ENCODE measurements at regions not wholly inside any gene's neighbourhood (a gene's known extent, or its start where the extent isn't known, plus 50 kb on each side); places are given as distances from the start of the nearest gene placed in this dataset.

DNA sequence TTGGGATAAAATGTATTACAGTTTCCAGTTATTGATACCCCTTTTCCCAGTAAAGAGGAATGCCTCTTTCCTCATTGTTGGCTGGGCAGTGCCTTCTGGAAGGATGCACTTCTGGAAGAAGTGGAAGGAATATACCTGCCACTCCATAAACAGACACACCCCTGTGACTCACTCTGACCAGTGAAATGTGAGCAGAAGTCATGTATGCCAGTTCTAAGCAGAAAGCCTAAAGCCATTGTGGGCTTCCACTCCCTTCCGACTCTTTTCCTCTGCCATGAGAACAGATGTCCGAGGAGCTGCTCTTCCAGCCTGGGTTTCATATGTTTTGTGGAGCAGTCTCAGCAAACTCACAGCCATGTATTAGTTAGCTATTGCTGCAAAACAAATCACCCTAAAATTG lies 166.1 kb upstream of the SERP2 start:
- no peak for DNase-seq (ENCODE audit: low read depth in 4 of 4, low spot score in 2 of 4)

GRCh38 chr13:44210525-44210924 lies 163.1 kb upstream of the SERP2 start:
- DNase-seq (ENCODE audit: low read depth in 4 of 4, low spot score in 2 of 4) = no peak

- DNase-seq (ENCODE audit: low read depth in 4 of 4, low spot score in 2 of 4) = no peak
These were observed 162.3 kb upstream of the SERP2 start for GRCh38 chr13:44211286-44211685.

DNA sequence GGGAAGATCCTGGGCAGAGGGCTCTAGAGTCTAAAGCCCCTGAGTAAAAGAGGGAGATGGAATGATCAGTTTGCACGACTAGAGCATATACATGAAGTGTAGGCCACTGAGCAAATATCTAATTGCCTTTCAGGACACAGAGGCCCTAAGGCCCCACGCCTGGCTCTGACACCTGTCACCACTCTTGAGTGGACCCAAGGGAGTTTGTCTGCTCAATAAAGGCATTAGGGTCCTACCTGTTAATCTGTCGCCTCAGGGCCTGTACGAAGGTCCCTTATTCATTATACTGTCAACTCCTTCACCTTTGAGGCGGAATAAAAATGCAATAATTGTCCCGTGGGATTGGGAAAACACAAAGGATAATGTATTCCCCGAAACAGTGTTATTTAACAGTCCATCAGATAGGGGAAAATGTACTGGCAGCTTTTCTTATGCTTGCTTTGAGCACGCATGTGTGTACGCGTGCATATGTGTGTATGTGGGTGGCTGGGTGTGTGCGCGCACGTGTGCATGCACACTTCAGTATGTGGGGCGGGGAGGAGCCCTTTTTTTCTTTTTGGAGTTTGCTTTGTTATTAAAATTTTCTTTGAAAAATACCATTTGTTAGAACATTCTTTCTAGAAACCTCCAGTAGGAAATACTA lies 161.8 kb upstream of the SERP2 start:
- no peak for DNase-seq (ENCODE audit: low read depth in 4 of 4, low spot score in 2 of 4)

DNA sequence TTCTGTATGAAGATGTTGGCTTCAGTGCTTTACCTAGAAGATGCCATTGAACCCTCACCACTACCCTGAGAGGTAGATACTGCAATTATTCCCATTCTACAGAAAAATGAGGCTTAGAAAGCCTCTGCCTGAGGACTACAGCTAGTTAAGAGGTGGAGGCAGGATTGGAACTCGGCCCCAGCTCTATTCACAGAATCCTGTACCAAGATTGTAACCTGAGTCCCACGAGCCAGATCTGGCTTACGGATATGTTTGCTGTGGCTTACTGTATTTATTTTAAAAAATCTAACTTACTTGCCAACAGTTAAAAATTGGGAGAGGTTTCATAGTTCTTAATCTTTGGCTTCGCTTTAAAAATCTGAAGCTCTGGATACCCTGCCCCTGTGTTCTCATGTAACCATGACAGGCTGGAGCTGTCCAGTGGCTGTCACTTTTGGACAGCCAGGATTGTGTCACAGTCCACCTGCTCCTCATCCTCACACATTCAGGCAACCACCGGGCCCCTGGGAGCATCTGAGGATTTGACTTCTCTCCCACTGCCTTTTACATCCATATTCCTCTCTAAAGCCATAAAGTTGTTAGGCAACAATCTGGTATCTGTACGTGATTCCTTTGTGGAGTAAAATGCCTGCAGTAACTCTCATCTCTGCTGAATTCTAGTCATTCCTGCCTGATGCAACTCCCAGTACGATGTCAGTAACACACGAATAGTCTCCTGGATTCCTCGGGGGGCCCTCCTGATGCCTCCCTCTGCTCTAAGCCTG lies 160.8 kb upstream of the SERP2 start:
- DNase-seq (ENCODE audit: low read depth in 4 of 4, low spot score in 2 of 4) = no peak

- DNase-seq (ENCODE audit: low read depth in 4 of 4, low spot score in 2 of 4) = no peak
These were observed 155.0 kb upstream of the SERP2 start for GRCh38 chr13:44218501-44219240.

- DNase-seq (ENCODE audit: low read depth in 4 of 4, low spot score in 2 of 4) = no peak
These were observed 153.8 kb upstream of the SERP2 start for GRCh38 chr13:44219577-44220548.

- no peak for DNase-seq (ENCODE audit: low read depth in 4 of 4, low spot score in 2 of 4)
These were observed 152.7 kb upstream of the SERP2 start for GRCh38 chr13:44220948-44221347.

DNA sequence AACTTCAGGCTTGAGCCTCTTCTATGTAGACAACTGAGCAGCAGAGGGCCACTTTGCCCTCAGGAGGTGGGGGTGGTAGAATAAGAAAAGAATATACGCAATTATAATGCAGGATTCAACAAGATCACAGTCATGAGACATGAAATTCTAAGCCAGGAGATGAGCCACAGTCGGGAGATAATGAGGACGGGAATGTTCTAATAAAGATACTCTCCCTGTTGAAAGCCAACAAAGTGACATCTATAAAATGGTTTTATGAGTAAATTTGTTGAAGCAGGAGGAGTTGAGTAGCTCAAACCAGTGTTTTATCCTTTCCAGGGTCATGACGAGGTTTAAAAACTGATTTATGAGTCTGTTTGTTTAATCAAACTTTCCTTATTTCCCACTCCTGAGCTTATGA lies 152.0 kb upstream of the SERP2 start:
- DNase-seq (ENCODE audit: low read depth in 4 of 4, low spot score in 2 of 4) = no peak

DNA sequence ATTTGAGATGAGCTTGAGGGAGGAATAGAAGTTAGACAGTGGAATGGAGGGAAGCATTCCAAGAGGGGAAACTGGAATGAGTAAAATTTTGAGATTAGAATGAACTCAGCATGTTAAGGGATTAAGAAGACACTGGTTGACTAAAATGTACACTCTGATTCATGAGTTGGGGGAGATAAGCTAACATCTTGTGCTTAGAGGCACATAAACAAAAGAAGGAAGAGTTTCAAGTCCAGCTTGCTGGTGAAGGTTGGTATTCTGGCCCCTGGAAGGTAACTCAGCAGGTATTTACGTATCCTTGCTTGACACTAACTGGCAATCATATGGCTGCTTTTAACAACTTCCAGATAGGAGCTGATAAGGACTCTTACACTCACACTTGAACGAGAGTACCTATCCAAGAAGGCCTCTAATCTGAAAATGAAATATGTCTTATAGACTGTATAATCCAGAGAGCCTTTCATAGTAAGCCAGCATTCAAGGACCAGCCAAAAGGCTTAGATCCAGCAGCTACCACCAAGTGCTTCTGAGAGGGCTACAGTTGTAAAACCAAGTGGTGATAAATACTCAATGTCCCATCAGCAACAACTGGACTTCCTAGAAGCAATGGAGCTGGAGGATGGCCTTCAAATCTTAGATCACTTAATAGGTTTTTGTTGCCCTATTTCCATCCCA lies 149.7 kb upstream of the SERP2 start:
- DNase-seq (ENCODE audit: low read depth in 4 of 4, low spot score in 2 of 4) = no peak

GRCh38 chr13:44224450-44225149 lies 149.0 kb upstream of the SERP2 start:
- no peak for DNase-seq (ENCODE audit: low read depth in 4 of 4, low spot score in 2 of 4)

- no peak for DNase-seq (ENCODE audit: low read depth in 4 of 4, low spot score in 2 of 4)
These were observed 144.1 kb upstream of the SERP2 start for GRCh38 chr13:44229371-44230030.

- DNase-seq (ENCODE audit: low read depth in 4 of 4, low spot score in 2 of 4) = no peak
These were observed 143.6 kb upstream of the SERP2 start for GRCh38 chr13:44230071-44230470.

DNA sequence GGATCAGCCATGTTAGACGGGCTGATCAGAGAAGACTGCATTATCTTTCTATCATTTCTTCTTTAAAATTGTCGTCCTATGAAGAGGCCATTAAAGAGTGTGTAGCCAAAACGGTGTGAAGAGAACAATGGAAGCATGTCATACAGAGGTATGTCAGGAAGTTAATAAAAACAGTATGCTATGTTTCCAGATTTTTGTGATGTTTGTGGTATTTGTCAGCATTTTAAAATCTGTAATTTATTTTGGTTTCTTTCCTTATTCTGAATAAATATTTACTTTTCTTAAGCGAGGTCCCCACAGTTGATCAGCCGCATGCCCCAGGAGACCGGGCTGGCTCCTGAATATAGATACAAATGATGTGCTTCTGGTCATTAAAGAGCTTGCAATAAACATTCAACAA lies 142.9 kb upstream of the SERP2 start:
- DNase-seq (ENCODE audit: low read depth in 4 of 4, low spot score in 2 of 4) = no peak

GRCh38 chr13:44231786-44232516 lies 141.7 kb upstream of the SERP2 start:
- no peak for DNase-seq (ENCODE audit: low read depth in 4 of 4, low spot score in 2 of 4)

GRCh38 chr13:44232774-44233173 lies 140.8 kb upstream of the SERP2 start:
- peak in 1 of 4 donors; percentile 55 for DNase-seq (ENCODE audit: low read depth in 4 of 4, low spot score in 2 of 4)

DNA sequence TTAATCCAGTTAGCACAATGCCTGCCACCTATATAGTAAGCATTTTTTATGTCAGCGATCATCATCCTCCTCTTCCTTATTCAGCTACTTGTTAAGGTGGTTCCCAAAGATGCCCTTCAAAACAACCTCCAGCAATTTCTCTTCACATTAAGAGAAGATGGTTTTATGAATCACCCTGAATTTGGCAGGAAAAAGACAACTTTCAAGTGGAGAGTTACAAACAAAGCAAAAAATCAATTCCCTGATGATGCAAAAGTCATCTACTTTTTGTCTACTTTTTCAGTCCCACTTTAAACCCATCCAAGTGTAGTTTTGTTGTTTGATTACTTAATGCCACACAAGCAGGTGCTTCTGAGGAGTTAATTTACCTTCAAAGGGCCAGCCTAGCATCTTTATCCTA lies 139.1 kb upstream of the SERP2 start:
- no peak for DNase-seq (ENCODE audit: low read depth in 4 of 4, low spot score in 2 of 4)

GRCh38 chr13:44236370-44236769 lies 137.3 kb upstream of the SERP2 start:
- DNase-seq (ENCODE audit: low read depth in 4 of 4, low spot score in 2 of 4) = no peak

All from left renal cortex interstitium (tissue), 4 donors.